ENCODE measurements at regions not wholly inside any gene's neighbourhood (a gene's known extent, or its start where the extent isn't known, plus 50 kb on each side); places are given as distances from the start of the nearest gene placed in this dataset.

GRCh38 chr5:152218694-152219093 lies 186.4 kb downstream of the NMUR2 start:
- Histone ChIP-seq H2AFZ (ENCODE audit: low read length) (no peak overlapping the region), H3K27me3 (ENCODE audit: insufficient read depth, low read length) (no peaks in the 10 kb centered on the region)
- TF ChIP-seq CTCF (IDR thresholded peaks at IDR 0.05; ENCODE audit: extremely low read depth, low read depth, low read length), result no peak

GRCh38 chr5:152205804-152206203 lies 199.3 kb downstream of the NMUR2 start:
- Histone ChIP-seq H3K4me3 (ENCODE audit: insufficient read depth, low read length) (no peak overlapping the region), H3K4me1 (ENCODE audit: insufficient read depth, low read length) (no peaks in the 10 kb centered on the region), H4K20me1 (ENCODE audit: insufficient read depth, low read length) (no peaks in the 10 kb centered on the region), H3K27me3 (ENCODE audit: insufficient read depth, low read length) (no peaks in the 10 kb centered on the region), H3K79me2 (ENCODE audit: insufficient read depth, low read length) (no peaks in the 10 kb centered on the region), H3K27ac (ENCODE audit: low read depth, low read length) (no peak overlapping the region), H2AFZ (ENCODE audit: low read length) (no peak overlapping the region), H3K36me3 (ENCODE audit: insufficient read depth, low read length) (no peaks in the 10 kb centered on the region), H3K4me2 (ENCODE audit: insufficient read depth, low read length) (no peak overlapping the region), H3K9me3 (ENCODE audit: low read depth, low read length) (no peaks in the 10 kb centered on the region)
- no peak for TF ChIP-seq CTCF (IDR thresholded peaks at IDR 0.05; ENCODE audit: extremely low read depth, low read depth, low read length)
- DNase-seq (ENCODE audit: insufficient read length, low spot score, missing footprints), result no peak

More at GRCh38 chr5:152218694-152219093, 186.4 kb downstream of the NMUR2 start:
- Histone ChIP-seq H3K4me1 (ENCODE audit: insufficient read depth, low read length) (no peaks in the 10 kb centered on the region), H3K9me3 (ENCODE audit: low read depth, low read length) (no peaks in the 10 kb centered on the region), H3K36me3 (ENCODE audit: insufficient read depth, low read length) (no peaks in the 10 kb centered on the region), H3K4me3 (ENCODE audit: insufficient read depth, low read length) (no peak overlapping the region), H3K27ac (ENCODE audit: low read depth, low read length) (no peak overlapping the region), H3K79me2 (ENCODE audit: insufficient read depth, low read length) (no peaks in the 10 kb centered on the region), H4K20me1 (ENCODE audit: insufficient read depth, low read length) (no peaks in the 10 kb centered on the region), H3K4me2 (ENCODE audit: insufficient read depth, low read length) (no peak overlapping the region)
- DNase-seq (ENCODE audit: insufficient read length, low spot score, missing footprints), result no peak

- Histone ChIP-seq H3K27ac (ENCODE audit: low read depth, low read length) (no peak overlapping the region), H3K4me2 (ENCODE audit: insufficient read depth, low read length) (no peak overlapping the region), H3K4me3 (ENCODE audit: insufficient read depth, low read length) (no peak overlapping the region), H2AFZ (ENCODE audit: low read length) (no peak overlapping the region), H3K4me1 (ENCODE audit: insufficient read depth, low read length) (no peaks in the 10 kb centered on the region), H3K79me2 (ENCODE audit: insufficient read depth, low read length) (no peaks in the 10 kb centered on the region), H4K20me1 (ENCODE audit: insufficient read depth, low read length) (no peaks in the 10 kb centered on the region), H3K27me3 (ENCODE audit: insufficient read depth, low read length) (no peaks in the 10 kb centered on the region), H3K9me3 (ENCODE audit: low read depth, low read length) (no peaks in the 10 kb centered on the region), H3K36me3 (ENCODE audit: insufficient read depth, low read length) (no peaks in the 10 kb centered on the region)
- TF ChIP-seq CTCF (IDR thresholded peaks at IDR 0.05; ENCODE audit: extremely low read depth, low read depth, low read length), result no peak
- no peak for DNase-seq (ENCODE audit: insufficient read length, low spot score, missing footprints)
Observed at GRCh38 chr5:152202321-152202720, 202.8 kb downstream of the NMUR2 start.

- Histone ChIP-seq H3K4me1 (ENCODE audit: insufficient read depth, low read length) (no peaks in the 10 kb centered on the region), H2AFZ (ENCODE audit: low read length) (no peak overlapping the region), H3K36me3 (ENCODE audit: insufficient read depth, low read length) (no peaks in the 10 kb centered on the region), H3K4me2 (ENCODE audit: insufficient read depth, low read length) (no peak overlapping the region), H3K9me3 (ENCODE audit: low read depth, low read length) (no peaks in the 10 kb centered on the region), H3K79me2 (ENCODE audit: insufficient read depth, low read length) (no peaks in the 10 kb centered on the region), H3K4me3 (ENCODE audit: insufficient read depth, low read length) (no peak overlapping the region), H3K27me3 (ENCODE audit: insufficient read depth, low read length) (no peaks in the 10 kb centered on the region), H3K27ac (ENCODE audit: low read depth, low read length) (no peak overlapping the region), H4K20me1 (ENCODE audit: insufficient read depth, low read length) (no peaks in the 10 kb centered on the region)
- DNase-seq (ENCODE audit: insufficient read length, low spot score, missing footprints), result no peak
- TF ChIP-seq CTCF (IDR thresholded peaks at IDR 0.05; ENCODE audit: extremely low read depth, low read depth, low read length), result no peak
Observed at GRCh38 chr5:152193391-152194107, 211.5 kb downstream of the NMUR2 start.
